EL (cell line): ENCODE measurements at regions not wholly inside any gene's neighbourhood (a gene's known extent, or its start where the extent isn't known, plus 50 kb on each side); places are given as distances from the start of the nearest gene placed in this dataset.

Source experiments
- DNase-seq: peaks from one replicate; pipeline ENCODE4 v3.0.0-alpha.2; 2016

GRCh38 chr7:27464970-27465369 lies 197.7 kb downstream of the HIBADH start:
- no peak for DNase-seq

- no peak for DNase-seq
These were observed 196.0 kb downstream of the HIBADH start for GRCh38 chr7:27466703-27467102.

GRCh38 chr7:27472043-27472442 lies 190.6 kb downstream of the HIBADH start:
- DNase-seq: no peak
